Skeletal muscle tissue (tissue), 3 donors: ENCODE measurements at regions not wholly inside any gene's neighbourhood (a gene's known extent, or its start where the extent isn't known, plus 50 kb on each side); places are given as distances from the start of the nearest gene placed in this dataset.
A peak's percentile ranks its signal among the peaks of the same experiment; 100 is the strongest.

ENCODE experiments used
- H3K27ac ChIP-seq: one replicate; pipeline ENCODE4 v1.7.0; 2013; ENCODE audit warnings: mild to moderate bottlenecking, low read depth, low read length, inconsistent platforms
- H3K27me3 ChIP-seq, 3 donors: one replicate each; pipeline ENCODE4 v1.7.0; 2013; ENCODE audit warnings: low read length in 3 of 3; ENCODE audit not compliant: control insufficient read depth in 3 of 3, insufficient read depth in 3 of 3
- H3K36me3 ChIP-seq, 3 donors: one replicate each; pipeline ENCODE4 v1.7.0; 2013; ENCODE audit warnings: low read length in 3 of 3; ENCODE audit not compliant: control insufficient read depth in 3 of 3, insufficient read depth in 3 of 3
- H3K4me1 ChIP-seq, 3 donors: one replicate each; pipeline ENCODE4 v1.7.0; 2013; ENCODE audit warnings: low read length in 3 of 3, mild to moderate bottlenecking in 3 of 3; ENCODE audit not compliant: control insufficient read depth in 3 of 3, insufficient read depth in 3 of 3
- H3K4me3 ChIP-seq, 3 donors: one replicate each; pipeline ENCODE4 v1.7.0; 2013; ENCODE audit warnings: low read length in 3 of 3
- H3K9ac ChIP-seq, 3 donors: one replicate each; pipeline ENCODE4 v1.7.0; 2013; ENCODE audit warnings: low read length in 3 of 3, mild to moderate bottlenecking in 3 of 3, moderate library complexity in 2 of 3, low read depth in 1 of 3
- H3K9me3 ChIP-seq, 3 donors: one replicate each; pipeline ENCODE4 v1.7.0; 2013; ENCODE audit warnings: low read length in 3 of 3; ENCODE audit not compliant: control insufficient read depth in 3 of 3
- donor health status: Osteomylitis.

GRCh38 chr1:201709564-201710295 lies 119.2 kb upstream of the IPO9 start:
- H3K4me3 ChIP-seq = no peak overlapping the region
- peaks cover 43 to 50% (median 48%) of the 10 kb centered on the region in 3 donors for H3K4me1 ChIP-seq
- no peak overlapping the region for H3K9ac ChIP-seq
- H3K27me3 ChIP-seq = no peaks in the 10 kb centered on the region
- peaks cover 0 to 2% (median 0%) of the 10 kb centered on the region in 3 donors for H3K36me3 ChIP-seq
- H3K9me3 ChIP-seq = no peaks in the 10 kb centered on the region
- no peak overlapping the region for H3K27ac ChIP-seq

GRCh38 chr1:201710632-201711597 lies 118.0 kb upstream of the IPO9 start:
- H3K27ac ChIP-seq = peak overlapping the region; percentile 87
- peaks cover 0 to 2% (median 0%) of the 10 kb centered on the region in 3 donors for H3K36me3 ChIP-seq
- no peaks in the 10 kb centered on the region for H3K9me3 ChIP-seq
- peaks cover 55 to 60% (median 55%) of the 10 kb centered on the region in 3 donors for H3K4me1 ChIP-seq
- no peaks in the 10 kb centered on the region for H3K27me3 ChIP-seq
- H3K9ac ChIP-seq = no peak overlapping the region
- H3K4me3 ChIP-seq = no peak overlapping the region

- Histone ChIP-seq H3K9ac (no peak overlapping the region), H3K4me1 (peaks cover 60 to 65% (median 64%) of the 10 kb centered on the region in 3 donors), H3K9me3 (no peaks in the 10 kb centered on the region), H3K4me3 (no peak overlapping the region), H3K27ac (peak overlapping the region; percentile 87), H3K27me3 (no peaks in the 10 kb centered on the region), H3K36me3 (peaks cover 0 to 2% (median 0%) of the 10 kb centered on the region in 3 donors)
These were observed 117.1 kb upstream of the IPO9 start for GRCh38 chr1:201711811-201712210.

- peak overlapping the region; percentile 87 for H3K27ac ChIP-seq
- H3K36me3 ChIP-seq = no peaks in the 10 kb centered on the region
- no peaks in the 10 kb centered on the region for H3K27me3 ChIP-seq
- H3K4me3 ChIP-seq = peak overlapping the region in 2 of 3 donors; percentile 4 to 38
- peaks cover 66 to 70% (median 69%) of the 10 kb centered on the region in 3 donors for H3K4me1 ChIP-seq
- peak overlapping the region in 1 of 3 donors; percentile 75 for H3K9ac ChIP-seq
- H3K9me3 ChIP-seq = no peaks in the 10 kb centered on the region
These were observed 116.4 kb upstream of the IPO9 start for GRCh38 chr1:201712387-201713085.

- peaks cover 0 to 2% (median 0%) of the 10 kb centered on the region in 3 donors for H3K36me3 ChIP-seq
- H3K9me3 ChIP-seq = peaks cover 0 to 1% (median 0%) of the 10 kb centered on the region in 3 donors
- peak overlapping the region; percentile 45 to 75 (median 55) for H3K9ac ChIP-seq
- H3K27me3 ChIP-seq = no peaks in the 10 kb centered on the region
- peaks cover 67 to 72% (median 71%) of the 10 kb centered on the region in 3 donors for H3K4me1 ChIP-seq
- peak overlapping the region; percentile 18 to 38 (median 35) for H3K4me3 ChIP-seq
- peak overlapping the region; percentile 87 for H3K27ac ChIP-seq
These were observed 115.7 kb upstream of the IPO9 start for GRCh38 chr1:201713086-201713810.

GRCh38 chr1:201714542-201715329 lies 114.2 kb upstream of the IPO9 start:
- peak overlapping the region; percentile 87 for H3K27ac ChIP-seq

GRCh38 chr1:201715351-201715750 lies 113.6 kb upstream of the IPO9 start:
- Histone ChIP-seq H3K4me1 (peaks cover 75 to 86% (median 82%) of the 10 kb centered on the region in 3 donors), H3K27me3 (no peaks in the 10 kb centered on the region), H3K27ac (peak overlapping the region; percentile 87), H3K9me3 (peaks cover 0 to 3% (median 0%) of the 10 kb centered on the region in 3 donors), H3K4me3 (no peak overlapping the region), H3K36me3 (peaks cover 0 to 6% (median 4%) of the 10 kb centered on the region in 3 donors), H3K9ac (peak overlapping the region in 1 of 3 donors; percentile 16)

More at GRCh38 chr1:201714542-201715329, 114.2 kb upstream of the IPO9 start:
- peaks cover 0 to 3% (median 0%) of the 10 kb centered on the region in 3 donors for H3K9me3 ChIP-seq
- H3K36me3 ChIP-seq = peaks cover 0 to 6% (median 4%) of the 10 kb centered on the region in 3 donors
- H3K4me3 ChIP-seq = peak overlapping the region in 1 of 3 donors; percentile 41
- no peaks in the 10 kb centered on the region for H3K27me3 ChIP-seq
- peaks cover 72 to 81% (median 78%) of the 10 kb centered on the region in 3 donors for H3K4me1 ChIP-seq
- no peak overlapping the region for H3K9ac ChIP-seq

- peaks cover 76 to 83% (median 80%) of the 10 kb centered on the region in 3 donors for H3K4me1 ChIP-seq
- peak overlapping the region; percentile 87 for H3K27ac ChIP-seq
- peak overlapping the region in 1 of 3 donors; percentile 16 for H3K9ac ChIP-seq
- H3K36me3 ChIP-seq = peaks cover 0 to 6% (median 4%) of the 10 kb centered on the region in 3 donors
- H3K9me3 ChIP-seq = peaks cover 0 to 3% (median 0%) of the 10 kb centered on the region in 3 donors
- no peak overlapping the region for H3K4me3 ChIP-seq
- no peaks in the 10 kb centered on the region for H3K27me3 ChIP-seq
These were observed 112.9 kb upstream of the IPO9 start for GRCh38 chr1:201715801-201716741.
